RWPE1 (cell line): ENCODE measurements at regions not wholly inside any gene's neighbourhood (a gene's known extent, or its start where the extent isn't known, plus 50 kb on each side); places are given as distances from the start of the nearest gene placed in this dataset.

ENCODE experiments used
- CTCF ChIA-PET: fragments of 350-600 bp; sonication (Branson Sonifier 250); formaldehyde crosslinking; extraction: SDS; loops from one replicate; lab custom pipeline; 2021; lab: Yijun Ruan, JAX
- POLR2A ChIA-PET: fragments of 400-600 bp; formaldehyde crosslinking; extraction: SDS; loops from one replicate; lab custom pipeline; 2020; ENCODE audit warnings: antibody characterized with exemption; ENCODE audit not compliant: low non-redundant PET; lab: Yijun Ruan, JAX
- DNase-seq: peaks from one replicate; pipeline ENCODE4 v3.0.0; 2012; ENCODE audit warnings: low spot score
- H3K27ac ChIP-seq: fragments of 450-650 bp; 2 replicates; pipeline ENCODE4 v1.5.1; 2017
- CTCF ChIP-seq: fragments of 450-650 bp; conservative IDR thresholded peaks from 2 replicates; pipeline ENCODE4 v1.5.1; 2017; ENCODE audit warnings: low read depth, mild to moderate bottlenecking

GRCh38 chr5:143757116-143757515 lies 54.8 kb upstream of the HMHB1 start:
- CTCF ChIA-PET: no interaction called here
- no peak for TF ChIP-seq CTCF
- POLR2A ChIA-PET: no interaction called here
- no peak for DNase-seq
- no peak overlapping the region for H3K27ac ChIP-seq

- H3K27ac ChIP-seq: no peak overlapping the region
- CTCF ChIA-PET: no interaction called here
- DNase-seq: no peak
- POLR2A ChIA-PET: no interaction called here
- TF ChIP-seq CTCF: no peak
These were observed 56.0 kb upstream of the HMHB1 start for GRCh38 chr5:143755966-143756365.

GRCh38 chr5:143752165-143752850 lies 59.7 kb upstream of the HMHB1 start:
- ChIA-PET CTCF (no interaction called here), POLR2A (no interaction called here)
- no peak for DNase-seq
- H3K27ac ChIP-seq: no peak overlapping the region
- no peak for TF ChIP-seq CTCF

GRCh38 chr5:143751342-143751741 lies 60.6 kb upstream of the HMHB1 start:
- no peak for DNase-seq
- ChIA-PET POLR2A (no interaction called here), CTCF (no interaction called here)
- no peak overlapping the region for H3K27ac ChIP-seq
- no peak for TF ChIP-seq CTCF

GRCh38 chr5:143749581-143750205 lies 62.3 kb upstream of the HMHB1 start:
- POLR2A ChIA-PET: no interaction called here
- CTCF ChIA-PET: interaction anchor here (0.8 kb wide), 1 partner anchor 49 kb away, joined by 4 read pairs; no protein-coding TSS in a partner anchor
- no peak for TF ChIP-seq CTCF
- no peak for DNase-seq
- H3K27ac ChIP-seq: no peak overlapping the region

GRCh38 chr5:143748516-143748915 lies 63.4 kb upstream of the HMHB1 start:
- ChIA-PET CTCF (interaction anchor here (0.8 kb wide), 1 partner anchor 19 kb away, joined by 4 read pairs; no protein-coding TSS in a partner anchor), POLR2A (no interaction called here)
- DNase-seq: no peak
- no peak overlapping the region for H3K27ac ChIP-seq
- TF ChIP-seq CTCF: no peak
